ENCODE measurements at regions not wholly inside any gene's neighbourhood (a gene's known extent, or its start where the extent isn't known, plus 50 kb on each side); places are given as distances from the start of the nearest gene placed in this dataset.
"Not testable (repeated sequence)": the region's sequence is repeated elsewhere in the genome, so short reads cannot be mapped to it uniquely, and the experiment has no call there.

- DNase-seq, result not testable (repeated sequence)
These were observed 109.0 kb upstream of the DEFB108B start for GRCh38 chr11:71723991-71724390.

DNA sequence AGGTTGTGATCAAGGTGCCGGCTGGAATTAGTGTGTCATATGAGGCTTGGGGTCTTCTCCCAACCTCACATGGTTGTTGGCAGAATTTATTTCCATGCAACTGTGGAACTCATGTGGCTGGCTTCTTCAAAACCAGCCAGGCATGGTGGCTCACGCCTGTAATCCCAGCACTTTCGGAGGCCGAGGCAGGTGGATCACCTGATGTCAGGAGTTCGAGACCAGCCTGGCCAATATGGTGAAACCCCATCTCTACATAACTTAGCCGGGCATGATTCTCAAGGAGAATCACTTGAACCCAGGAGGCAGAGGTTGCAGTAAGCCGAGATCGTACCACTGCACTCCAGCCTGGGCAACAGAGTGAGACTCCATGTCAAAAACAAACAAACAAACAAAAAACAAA lies 102.3 kb upstream of the DEFB108B start:
- DNase-seq, result not testable (repeated sequence)

GRCh38 chr11:71734368-71734767 lies 98.6 kb upstream of the DEFB108B start:
- peak in 1 of 2 donors; percentile 30 for DNase-seq

DNA sequence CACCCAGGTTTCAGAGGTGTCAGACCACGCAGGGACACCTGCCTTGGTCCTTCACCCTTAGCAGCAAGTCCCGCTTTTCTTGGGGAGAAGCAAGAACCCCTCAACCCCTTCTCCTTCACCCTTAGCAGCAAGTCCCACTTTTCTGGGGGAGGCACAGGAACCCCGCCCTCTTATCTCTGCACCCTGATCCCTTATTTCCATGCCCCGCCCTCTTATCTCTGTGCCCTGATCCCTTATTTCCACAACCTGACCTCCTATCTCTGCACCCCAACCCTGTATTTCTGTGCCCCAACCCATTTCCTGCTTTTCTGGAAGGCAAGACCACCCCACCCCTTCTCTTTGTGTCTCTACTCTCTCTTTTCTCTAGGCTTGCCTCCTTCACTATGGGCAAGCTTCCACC lies 94.7 kb upstream of the DEFB108B start:
- DNase-seq, result not testable (repeated sequence)

DNA sequence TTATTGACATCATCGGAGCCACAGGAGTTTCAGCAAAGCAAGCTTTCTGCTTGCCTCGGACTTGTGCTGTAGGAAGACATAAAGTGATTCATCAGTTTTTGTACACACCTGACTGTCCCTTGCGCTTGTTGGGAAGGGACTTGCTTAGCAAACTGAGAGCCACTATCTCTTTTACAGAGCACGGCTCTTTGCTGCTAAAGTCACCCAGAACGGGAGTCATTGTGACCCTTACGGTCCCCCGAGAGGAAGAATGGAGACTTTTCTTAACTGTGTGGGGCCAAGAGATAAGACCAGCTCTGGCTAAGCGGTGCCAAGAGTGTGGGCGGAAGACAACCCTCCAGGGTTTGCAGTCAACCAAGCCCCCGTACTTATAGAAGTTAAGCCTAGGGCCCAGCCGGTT lies 89.6 kb upstream of the DEFB108B start:
- not testable (repeated sequence) for DNase-seq

DNA sequence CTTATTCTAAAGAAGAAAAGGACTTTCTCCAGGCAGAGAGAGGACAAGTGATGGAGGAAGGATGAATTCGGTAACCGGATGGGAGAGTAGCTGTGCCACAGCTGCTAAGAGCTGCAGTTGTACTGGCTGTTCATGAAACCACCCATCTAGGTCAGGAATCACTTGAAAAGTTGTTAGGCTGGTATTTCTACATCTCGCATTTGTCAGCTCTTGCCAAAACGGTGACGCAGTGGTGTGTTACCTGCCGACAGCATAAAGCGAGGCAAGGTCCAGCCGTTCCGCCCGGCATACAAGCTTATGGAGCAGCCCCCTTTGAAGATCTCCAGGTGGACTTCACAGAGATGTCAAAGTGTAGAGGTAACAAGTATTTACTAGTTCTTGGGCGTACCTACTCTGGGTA lies 87.3 kb upstream of the DEFB108B start:
- DNase-seq, result not testable (repeated sequence)

- DNase-seq, result not testable (repeated sequence)
These were observed 86.7 kb upstream of the DEFB108B start for GRCh38 chr11:71746263-71746662.

DNA sequence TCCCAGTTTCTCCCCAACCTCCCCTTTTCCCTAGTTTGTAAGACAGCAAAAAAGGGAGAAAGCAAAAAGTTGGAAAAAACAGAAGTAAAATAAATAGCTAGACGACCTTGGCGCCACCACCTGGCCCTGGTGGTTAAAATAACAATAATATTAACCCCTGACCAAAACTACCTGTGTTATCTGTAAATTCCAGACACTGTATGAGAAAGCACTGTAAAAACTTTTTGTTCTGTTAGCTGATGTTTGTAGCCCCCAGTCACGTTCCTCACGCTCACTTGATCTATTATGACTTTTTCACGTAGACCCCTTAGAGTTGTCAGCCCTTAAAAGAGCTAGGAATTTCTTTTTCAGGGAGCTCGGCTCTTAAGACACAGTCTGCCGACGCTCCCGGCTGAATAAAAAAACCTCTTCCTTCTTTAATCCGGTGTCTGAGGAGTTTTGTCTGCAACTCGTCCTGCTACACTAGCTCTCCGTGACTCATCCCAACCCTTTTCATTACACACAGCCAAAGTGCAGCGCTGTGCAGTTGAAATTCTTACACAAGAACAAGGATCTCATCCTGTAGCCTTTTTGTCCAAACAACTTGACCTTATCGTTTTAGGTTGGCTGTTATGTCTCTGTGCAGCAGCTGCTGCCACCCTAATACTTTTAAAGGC lies 83.9 kb upstream of the DEFB108B start:
- not testable (repeated sequence) for DNase-seq

- not testable (repeated sequence) for DNase-seq
These were observed 82.1 kb upstream of the DEFB108B start for GRCh38 chr11:71750908-71751307.

GRCh38 chr11:71764695-71765491 lies 68.1 kb upstream of the DEFB108B start:
- not testable (repeated sequence) for DNase-seq

DNA sequence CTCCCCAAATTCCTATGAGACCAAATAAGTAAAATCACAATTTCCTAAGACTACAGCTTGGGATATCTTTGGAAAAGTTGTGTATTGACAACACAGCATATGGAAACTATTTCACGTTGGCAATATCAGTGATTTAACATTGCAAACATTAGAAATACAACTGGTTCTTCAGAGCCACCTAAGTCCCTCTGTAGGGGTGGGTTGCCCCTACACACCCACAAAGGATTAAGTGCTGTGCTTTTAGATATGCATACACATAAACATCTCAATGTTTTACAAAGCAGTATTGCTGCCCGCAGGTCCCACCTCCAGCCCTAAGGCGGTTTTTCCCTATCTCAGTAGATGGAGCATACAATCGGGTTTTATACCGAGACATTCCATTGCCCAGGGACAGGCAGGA lies 66.0 kb upstream of the DEFB108B start:
- not testable (repeated sequence) for DNase-seq

- DNase-seq, result not testable (repeated sequence)
These were observed 60.8 kb upstream of the DEFB108B start for GRCh38 chr11:71772193-71772592.

DNA sequence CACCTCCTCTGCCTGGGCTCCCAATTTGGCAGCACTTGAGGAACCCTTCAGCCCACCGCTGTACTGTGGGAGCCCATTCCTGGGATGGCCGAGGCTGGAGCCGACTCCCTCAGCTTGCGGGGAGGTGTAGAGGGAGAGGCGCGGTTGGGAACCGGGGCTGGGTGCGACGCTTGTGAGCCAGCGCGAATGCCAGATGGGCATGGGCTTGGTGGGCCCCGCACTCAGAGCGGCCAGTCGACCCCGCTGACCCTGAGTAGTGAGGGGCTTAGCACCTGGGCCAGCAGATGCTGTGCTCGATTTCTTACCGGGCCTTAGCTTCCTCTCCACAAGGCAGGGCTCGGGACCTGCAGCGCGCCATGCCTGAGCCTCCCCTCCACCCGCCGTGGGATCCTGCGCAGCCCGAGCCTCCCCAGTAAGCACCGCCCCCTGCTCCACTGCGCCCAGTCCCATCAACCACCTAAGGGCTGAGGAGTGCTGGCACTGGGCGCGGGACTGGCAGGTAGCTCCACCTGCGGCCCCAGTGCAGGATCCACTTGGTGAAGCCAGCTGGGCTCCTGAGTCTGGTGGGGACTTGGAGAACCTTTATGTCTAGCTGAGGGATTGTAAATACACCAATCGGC lies 58.3 kb upstream of the DEFB108B start:
- no peak for DNase-seq

DNA sequence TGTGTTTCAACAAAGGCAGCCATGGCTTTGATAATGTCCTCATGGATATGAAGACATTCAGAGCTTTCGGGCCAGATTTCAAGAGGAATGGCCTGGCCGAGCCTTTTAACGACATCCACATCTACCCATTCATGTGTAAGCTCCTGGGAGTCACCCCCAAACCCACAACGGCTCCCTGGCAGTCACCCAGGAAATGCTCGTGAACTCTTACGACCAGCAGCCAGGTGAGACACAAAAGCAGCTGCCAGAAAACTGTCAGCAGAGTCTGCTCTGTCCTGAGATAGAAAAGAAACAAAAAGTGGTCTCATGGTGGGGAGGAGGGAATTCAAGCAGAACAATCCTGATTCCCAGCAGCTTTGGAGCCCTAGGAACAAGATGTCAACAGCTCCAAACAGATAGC lies 52.9 kb upstream of the DEFB108B start:
- not testable (repeated sequence) for DNase-seq

- DNase-seq, result not testable (repeated sequence)
These were observed 52.2 kb upstream of the DEFB108B start for GRCh38 chr11:71780771-71781170.

DNA sequence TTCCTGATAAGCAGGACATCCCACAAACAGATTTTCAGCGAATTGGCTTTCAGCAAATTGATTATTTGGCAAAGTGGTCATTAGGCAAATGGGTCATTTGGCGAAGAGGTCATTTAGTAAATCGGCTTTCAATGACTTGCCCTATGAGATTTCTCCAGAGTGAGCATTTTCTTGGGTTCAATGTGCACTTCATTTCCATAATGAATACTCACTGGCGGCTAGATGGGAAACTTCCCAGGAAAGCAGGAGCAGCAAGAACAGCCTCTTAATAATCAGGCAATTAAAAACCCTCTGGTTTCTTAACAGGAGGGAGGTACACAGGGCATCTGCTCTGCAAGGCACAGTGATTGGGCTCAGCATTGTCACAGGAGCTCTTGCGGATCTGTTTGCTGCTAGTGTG lies 51.5 kb upstream of the DEFB108B start:
- not testable (repeated sequence) for DNase-seq

- DNase-seq, result not testable (repeated sequence)
These were observed 50.7 kb upstream of the DEFB108B start for GRCh38 chr11:71782229-71782861.

- DNase-seq, result not testable (repeated sequence)
These were observed 49.8 kb upstream of the DEFB108B start for GRCh38 chr11:71783191-71783590.

All from CD4-positive, alpha-beta T cell treated with Interleukin-1 beta for 1 hour (primary cell).